ENCODE measurements at regions not wholly inside any gene's neighbourhood (a gene's known extent, or its start where the extent isn't known, plus 50 kb on each side); places are given as distances from the start of the nearest gene placed in this dataset.

GRCh38 chr12:112716099-112717093, 75.2 kb upstream of the RPH3A start:
- H3K36me3 ChIP-seq = no peaks in the 10 kb centered on the region
- H3K27me3 ChIP-seq = no peaks in the 10 kb centered on the region
- no peak for TF ChIP-seq CTCF (IDR thresholded peaks at IDR 0.05)
- no peak overlapping the region for H3K27ac ChIP-seq
- 52 to 56% methylated on average over 11 of the region's 11 CpGs for WGBS, 2 donors
- FAIRE-seq (no peak), ATAC-seq (peak in 2 of 4 donors; percentile 25 to 55), DNase-seq (no peak)
- H3K9me3 ChIP-seq = no peaks in the 10 kb centered on the region
- intact Hi-C loops (cut with DNase I) = no loop called here
- H3K4me3 ChIP-seq = no peak overlapping the region
- H3K4me1 ChIP-seq = no peaks in the 10 kb centered on the region

- TF ChIP-seq CTCF (IDR thresholded peaks at IDR 0.05) = no peak
- WGBS, 2 donors = 72 to 75% methylated on average over 3 of the region's 3 CpGs
- H3K27me3 ChIP-seq = no peaks in the 10 kb centered on the region
- H3K9me3 ChIP-seq = no peaks in the 10 kb centered on the region
- ATAC-seq (no peak), FAIRE-seq (no peak), DNase-seq (no peak)
- intact Hi-C loops (cut with DNase I) = no loop called here
- H3K27ac ChIP-seq = no peak overlapping the region
- H3K4me1 ChIP-seq = no peaks in the 10 kb centered on the region
- no peaks in the 10 kb centered on the region for H3K36me3 ChIP-seq
- no peak overlapping the region for H3K4me3 ChIP-seq
Measured at GRCh38 chr12:112728864-112729263, 62.7 kb upstream of the RPH3A start.

- DNase-seq (no peak), ATAC-seq (no peak), FAIRE-seq (no peak)
- 41 to 63% methylated on average over 12 of the region's 12 CpGs for WGBS, 2 donors
- intact Hi-C loops (cut with DNase I) = no loop called here
- no peak for TF ChIP-seq CTCF (IDR thresholded peaks at IDR 0.05)
- Histone ChIP-seq H3K9me3 (no peaks in the 10 kb centered on the region), H3K4me3 (no peak overlapping the region), H3K27ac (no peak overlapping the region), H3K36me3 (no peaks in the 10 kb centered on the region), H3K27me3 (peaks cover 0 to 11% (median 0%) of the 10 kb centered on the region in 4 donors), H3K4me1 (no peaks in the 10 kb centered on the region)
Measured at GRCh38 chr12:112734859-112735695, 56.5 kb upstream of the RPH3A start.

- ATAC-seq (no peak), FAIRE-seq (no peak), DNase-seq (no peak)
- Histone ChIP-seq H3K9me3 (no peaks in the 10 kb centered on the region), H3K36me3 (no peaks in the 10 kb centered on the region), H3K27me3 (peaks cover 0 to 11% (median 0%) of the 10 kb centered on the region in 4 donors), H3K4me1 (no peaks in the 10 kb centered on the region), H3K27ac (no peak overlapping the region), H3K4me3 (no peak overlapping the region)
- no peak for TF ChIP-seq CTCF (IDR thresholded peaks at IDR 0.05)
- 18 to 58% methylated on average over 3 of the region's 3 CpGs for WGBS, 2 donors
- intact Hi-C loops (cut with DNase I) = no loop called here
Measured at GRCh38 chr12:112738531-112738930, 53.0 kb upstream of the RPH3A start.
